WTC11 (cell line): ENCODE measurements at regions not wholly inside any gene's neighbourhood (a gene's known extent, or its start where the extent isn't known, plus 50 kb on each side); places are given as distances from the start of the nearest gene placed in this dataset.

Experiments used
- ATAC-seq: fragments of 200-7000 bp; cut with Tn5 transposase; 2 replicates; pipeline ENCODE4 v1.10.0; 2021; ENCODE audit warnings: mild to moderate bottlenecking, moderate library complexity
- CTCF ChIA-PET: fragments of 300-600 bp; sonication (Branson Sonifier 250); formaldehyde crosslinking; loops from one replicate; lab custom pipeline; 2021; ENCODE audit warnings: antibody characterized with exemption; lab: Charles Lee
- POLR2A ChIA-PET: fragments of 350-600 bp; sonication (Branson Sonifier 250); formaldehyde crosslinking; loops from one replicate; lab custom pipeline; 2021; ENCODE audit warnings: antibody characterized with exemption; lab: Charles Lee
- DNase-seq: peaks from one replicate; pipeline ENCODE4 v3.0.0; 2021; ENCODE audit warnings: low spot score
- H3K27ac Mint-ChIP-seq: 2 replicates; pipeline ENCODE4 v1.8.0; 2021; ENCODE audit warnings: mixed read lengths
- H3K27me3 Mint-ChIP-seq: 2 replicates; pipeline ENCODE4 v1.8.0; 2021; ENCODE audit warnings: low read depth, mild to moderate bottlenecking, moderate library complexity, mixed read lengths
- H3K36me3 Mint-ChIP-seq: 2 replicates; pipeline ENCODE4 v1.8.0; 2021; ENCODE audit warnings: mixed read lengths
- H3K4me1 Mint-ChIP-seq: 2 replicates; pipeline ENCODE4 v1.8.0; 2022; ENCODE audit warnings: mixed read lengths
- H3K4me3 Mint-ChIP-seq: 2 replicates; pipeline ENCODE4 v1.8.0; 2021; ENCODE audit warnings: mild to moderate bottlenecking, moderate library complexity, mixed read lengths
- H3K9me3 Mint-ChIP-seq: 2 replicates; pipeline ENCODE4 v1.8.0; 2021; ENCODE audit warnings: mixed read lengths
- AFF4 ChIP-seq: sonication (generic); formaldehyde crosslinking; IDR thresholded peaks from 2 replicates; pipeline ENCODE4 v1.8.1; 2023; ENCODE audit warnings: mild to moderate bottlenecking, missing genetic modification reagents, borderline replicate concordance
- AR ChIP-seq: fragments of 250-450 bp; sonication (Bioruptor Pico); IDR thresholded peaks from 2 replicates; pipeline ENCODE4 v1.9.0; 2021; ENCODE audit warnings: mild to moderate bottlenecking
- ATF3 ChIP-seq: sonication (generic); formaldehyde crosslinking; conservative IDR thresholded peaks from 2 replicates; pipeline ENCODE4 v1.8.1; 2022; ENCODE audit warnings: mild to moderate bottlenecking, missing genetic modification reagents
- E2F1 ChIP-seq: sonication (generic); formaldehyde crosslinking; IDR thresholded peaks from 2 replicates; pipeline ENCODE4 v1.8.0; 2022; ENCODE audit warnings: mild to moderate bottlenecking, missing genetic modification reagents
- E2F4 ChIP-seq: sonication (generic); formaldehyde crosslinking; IDR thresholded peaks from 2 replicates; pipeline ENCODE4 v1.8.1; 2022; ENCODE audit warnings: low read depth, mild to moderate bottlenecking, moderate library complexity, missing genetic modification reagents, borderline replicate concordance
- FOXP1 ChIP-seq: sonication (generic); formaldehyde crosslinking; IDR thresholded peaks from 2 replicates; pipeline ENCODE4 v1.8.0; 2022; ENCODE audit warnings: missing genetic modification reagents, mild to moderate bottlenecking, moderate library complexity, borderline replicate concordance
- FOXP4 ChIP-seq: sonication (generic); formaldehyde crosslinking; IDR thresholded peaks from 2 replicates; pipeline ENCODE4 v1.8.0; 2022; ENCODE audit warnings: mild to moderate bottlenecking, missing genetic modification reagents
- GABPB1 ChIP-seq: sonication (generic); formaldehyde crosslinking; IDR thresholded peaks from 2 replicates; pipeline ENCODE4 v1.8.1; 2023; ENCODE audit warnings: mild to moderate bottlenecking, missing genetic modification reagents
- GRHL2 ChIP-seq: fragments of 250-450 bp; sonication (Bioruptor Pico); IDR thresholded peaks from 2 replicates; pipeline ENCODE4 v1.8.0; 2022; ENCODE audit warnings: mild to moderate bottlenecking, moderate library complexity; ENCODE audit not compliant: insufficient replicate concordance, severe bottlenecking
- JUN ChIP-seq: sonication (generic); formaldehyde crosslinking; IDR thresholded peaks from 2 replicates; pipeline ENCODE4 v1.8.0; 2023; ENCODE audit warnings: mild to moderate bottlenecking, missing genetic modification reagents
- NFE2L1 ChIP-seq: sonication (generic); formaldehyde crosslinking; IDR thresholded peaks from 2 replicates; pipeline ENCODE4 v1.8.1; 2023; ENCODE audit warnings: missing genetic modification reagents
- NR3C1 ChIP-seq: sonication (generic); formaldehyde crosslinking; conservative IDR thresholded peaks from 2 replicates; pipeline ENCODE4 v1.8.1; 2023; ENCODE audit warnings: low read depth, mild to moderate bottlenecking, missing genetic modification reagents
- PRRX2 ChIP-seq: fragments of 250-450 bp; sonication (Bioruptor Pico); IDR thresholded peaks from 2 replicates; pipeline ENCODE4 v1.8.0; 2021; ENCODE audit warnings: mild to moderate bottlenecking
- TEAD1 ChIP-seq: sonication (generic); formaldehyde crosslinking; IDR thresholded peaks from 2 replicates; pipeline ENCODE4 v1.8.0; 2022; ENCODE audit warnings: mild to moderate bottlenecking, missing genetic modification reagents
- ZNF121 ChIP-seq: sonication (generic); formaldehyde crosslinking; IDR thresholded peaks from 2 replicates; pipeline ENCODE4 v1.8.0; 2023; ENCODE audit warnings: missing genetic modification reagents
- ZNF423 ChIP-seq: fragments of 250-450 bp; sonication (Bioruptor Pico); IDR thresholded peaks from 2 replicates; pipeline ENCODE4 v2.1.2; 2022; ENCODE audit warnings: mild to moderate bottlenecking, moderate library complexity
- ZNF532 ChIP-seq: fragments of 250-450 bp; sonication (Bioruptor Pico); IDR thresholded peaks from 2 replicates; pipeline ENCODE4 v1.9.0; 2021; ENCODE audit warnings: mild to moderate bottlenecking, borderline replicate concordance

GRCh38 chrX:112913807-112914206 is 73.2 kb upstream of the AMOT start:
- no peaks in the 10 kb centered on the region for H3K36me3 Mint-ChIP-seq
- ATAC-seq (no peak), DNase-seq (no peak)
- no peaks in the 10 kb centered on the region; the same call in 1 of the 2 replicates for H3K27me3 Mint-ChIP-seq
- H3K4me3 Mint-ChIP-seq: no peak overlapping the region
- CTCF ChIA-PET: interaction anchor here (0.7 kb wide), 1 partner anchor 916 kb away, joined by 3 read pairs; no protein-coding TSS in a partner anchor
- POLR2A ChIA-PET: no interaction called here
- no peak overlapping the region for H3K27ac Mint-ChIP-seq
- peaks cover 8% of the 10 kb centered on the region; the same call in 1 of the 2 replicates for H3K9me3 Mint-ChIP-seq
- no peaks in the 10 kb centered on the region for H3K4me1 Mint-ChIP-seq
- TF ChIP-seq ZNF532 (no peak), ZNF423 (CRISPR knock-in tag) (no peak), AFF4 (CRISPR knock-in tag) (no peak), ATF3 (CRISPR knock-in tag) (no peak), FOXP1 (no peak), FOXP4 (CRISPR knock-in tag) (no peak), E2F1 (CRISPR knock-in tag) (no peak), PRRX2 (CRISPR knock-in tag) (no peak), NR3C1 (CRISPR knock-in tag) (no peak)

- no peak overlapping the region for H3K27ac Mint-ChIP-seq
- no peak overlapping the region for H3K4me3 Mint-ChIP-seq
- DNase-seq (no peak), ATAC-seq (no peak)
- ChIA-PET CTCF (no interaction called here), POLR2A (no interaction called here)
- peaks cover 4% of the 10 kb centered on the region; the same call in 1 of the 2 replicates for H3K9me3 Mint-ChIP-seq
- no peaks in the 10 kb centered on the region for H3K4me1 Mint-ChIP-seq
- H3K36me3 Mint-ChIP-seq: no peaks in the 10 kb centered on the region
- no peaks in the 10 kb centered on the region for H3K27me3 Mint-ChIP-seq
- TF ChIP-seq TEAD1 (CRISPR knock-in tag): no peak
- TF ChIP-seq E2F4: no peak
- no peak for TF ChIP-seq ZNF121 (CRISPR knock-in tag)
- no peak for TF ChIP-seq GABPB1
- no peak for TF ChIP-seq JUN
- TF ChIP-seq NFE2L1 (CRISPR knock-in tag): no peak
- no peak for TF ChIP-seq GRHL2
- no peak for TF ChIP-seq AR
Measured at GRCh38 chrX:112910418-112910817, 69.8 kb upstream of the AMOT start.
